ENCODE measurements at regions not wholly inside any gene's neighbourhood (a gene's known extent, or its start where the extent isn't known, plus 50 kb on each side); places are given as distances from the start of the nearest gene placed in this dataset.
"Not testable (repeated sequence)": the region's sequence is repeated elsewhere in the genome, so short reads cannot be mapped to it uniquely, and the experiment has no call there.

- not testable (repeated sequence) for DNase-seq
Observed at GRCh38 chr3:180424305-180424704, 177.7 kb upstream of the TTC14 start.

GRCh38 chr3:180430896-180431295, 171.1 kb upstream of the TTC14 start:
- no peak for DNase-seq

- DNase-seq, result no peak
Observed at GRCh38 chr3:180433152-180433551, 168.8 kb upstream of the TTC14 start.

- DNase-seq, result no peak
Observed at GRCh38 chr3:180447136-180447535, 154.8 kb upstream of the TTC14 start.

GRCh38 chr3:180448407-180448806, 153.6 kb upstream of the TTC14 start:
- not testable (repeated sequence) for DNase-seq

- no peak for DNase-seq
Observed at GRCh38 chr3:180457225-180457624, 144.7 kb upstream of the TTC14 start.

GRCh38 chr3:180466401-180467011, 135.5 kb upstream of the TTC14 start:
- DNase-seq, result no peak

- DNase-seq, result no peak
Observed at GRCh38 chr3:180467177-180467576, 134.8 kb upstream of the TTC14 start.

GRCh38 chr3:180469149-180469548, 132.8 kb upstream of the TTC14 start:
- no peak for DNase-seq

GRCh38 chr3:180478695-180479094, 123.3 kb upstream of the TTC14 start:
- DNase-seq, result no peak

- DNase-seq, result no peak
Observed at GRCh38 chr3:180492047-180492446, 109.9 kb upstream of the TTC14 start.

- no peak for DNase-seq
Observed at GRCh38 chr3:180496995-180497394, 105.0 kb upstream of the TTC14 start.

- no peak for DNase-seq
Observed at GRCh38 chr3:180516368-180516767, 85.6 kb upstream of the TTC14 start.

GRCh38 chr3:180523040-180523439, 78.9 kb upstream of the TTC14 start:
- no peak for DNase-seq

- no peak for DNase-seq
Observed at GRCh38 chr3:180528843-180529242, 73.1 kb upstream of the TTC14 start.

- DNase-seq, result no peak
Observed at GRCh38 chr3:180529778-180530177, 72.2 kb upstream of the TTC14 start.

GRCh38 chr3:180530276-180530675, 71.7 kb upstream of the TTC14 start:
- DNase-seq, result no peak

- DNase-seq, result no peak
Observed at GRCh38 chr3:180531303-180532278, 70.4 kb upstream of the TTC14 start.

- no peak for DNase-seq
Observed at GRCh38 chr3:180534828-180535227, 67.1 kb upstream of the TTC14 start.

- DNase-seq, result no peak
Observed at GRCh38 chr3:180538493-180538892, 63.5 kb upstream of the TTC14 start.

GRCh38 chr3:180543877-180544276, 58.1 kb upstream of the TTC14 start:
- DNase-seq, result no peak

- no peak for DNase-seq
Observed at GRCh38 chr3:180546863-180547262, 55.1 kb upstream of the TTC14 start.

- no peak for DNase-seq
Observed at GRCh38 chr3:180548050-180548449, 53.9 kb upstream of the TTC14 start.
